H9 (cell line): ENCODE measurements at regions not wholly inside any gene's neighbourhood (a gene's known extent, or its start where the extent isn't known, plus 50 kb on each side); places are given as distances from the start of the nearest gene placed in this dataset.

Source experiments
- DNase-seq: peaks from one replicate; pipeline ENCODE4 v3.0.0-alpha.2; 2017
- H2AFZ ChIP-seq: one replicate; pipeline ENCODE4 v1.6.1; 2013; ENCODE audit warnings: mild to moderate bottlenecking, low read length, control low read depth, moderate library complexity
- H2AK5ac ChIP-seq: 2 replicates; pipeline ENCODE4 v1.6.1; 2013; ENCODE audit warnings: low read length, control low read depth, mixed read lengths; ENCODE audit not compliant: insufficient read length
- H2BK120ac ChIP-seq: one replicate; pipeline ENCODE4 v1.6.1; 2013; ENCODE audit warnings: low read depth, mild to moderate bottlenecking, low read length, control low read depth, inconsistent platforms; ENCODE audit not compliant: poor library complexity, severe bottlenecking
- H2BK12ac ChIP-seq: 2 replicates; pipeline ENCODE4 v1.6.1; 2013; ENCODE audit warnings: low read length, control low read depth, mixed read lengths, low read depth; ENCODE audit not compliant: insufficient read length
- H2BK15ac ChIP-seq: 2 replicates; pipeline ENCODE4 v1.6.1; 2013; ENCODE audit warnings: low read depth, low read length, control low read depth
- H2BK20ac ChIP-seq: one replicate; pipeline ENCODE4 v1.6.1; 2013; ENCODE audit warnings: low read depth, mild to moderate bottlenecking, low read length, control low read depth, inconsistent platforms; ENCODE audit not compliant: poor library complexity, severe bottlenecking
- H2BK5ac ChIP-seq: 2 replicates; pipeline ENCODE4 v1.6.1; 2013; ENCODE audit warnings: low read length, control low read depth, mixed read lengths; ENCODE audit not compliant: insufficient read length
- H3K14ac ChIP-seq: 2 replicates; pipeline ENCODE4 v1.6.1; 2013; ENCODE audit warnings: low read length, control low read depth; ENCODE audit not compliant: insufficient read depth
- H3K18ac ChIP-seq: 2 replicates; pipeline ENCODE4 v1.6.1; 2013; ENCODE audit warnings: low read depth, mild to moderate bottlenecking, mixed read lengths, low read length, control low read depth; ENCODE audit not compliant: insufficient read length
- H3K23ac ChIP-seq: 2 replicates; pipeline ENCODE4 v1.6.1; 2013; ENCODE audit warnings: low read length, control low read depth, mixed read lengths, low read depth; ENCODE audit not compliant: insufficient read length
- H3K23me2 ChIP-seq: 2 replicates; pipeline ENCODE4 v1.6.1; 2013; ENCODE audit warnings: low read depth, mild to moderate bottlenecking, mixed read lengths, low read length, control low read depth; ENCODE audit not compliant: insufficient read length, poor library complexity, severe bottlenecking
- H3K27ac ChIP-seq: 2 replicates; pipeline ENCODE4 v1.5.1; 2013; ENCODE audit warnings: low read length, control low read depth, mixed read lengths, low read depth; ENCODE audit not compliant: insufficient read length
- H3K27me3 ChIP-seq: 2 replicates; pipeline ENCODE4 v1.6.1; 2013; ENCODE audit warnings: low read length, control low read depth, inconsistent platforms; ENCODE audit not compliant: insufficient read depth
- H3K4ac ChIP-seq: 2 replicates; pipeline ENCODE4 v1.6.1; 2013; ENCODE audit warnings: low read depth, mild to moderate bottlenecking, control low read depth, inconsistent platforms, low read length, moderate library complexity
- H3K4me1 ChIP-seq: 2 replicates; pipeline ENCODE4 v1.6.1; 2013; ENCODE audit warnings: low read length, control low read depth, inconsistent platforms; ENCODE audit not compliant: insufficient read depth
- H3K4me2 ChIP-seq: 2 replicates; pipeline ENCODE4 v1.6.1; 2013; ENCODE audit warnings: low read length, control low read depth, mixed read lengths; ENCODE audit not compliant: insufficient read length, insufficient read depth
- H3K56ac ChIP-seq: 2 replicates; pipeline ENCODE4 v1.6.1; 2013; ENCODE audit warnings: low read depth, mild to moderate bottlenecking, mixed read lengths, low read length, control low read depth; ENCODE audit not compliant: insufficient read length
- H3K79me1 ChIP-seq: 2 replicates; pipeline ENCODE4 v1.6.1; 2013; ENCODE audit warnings: low read depth, mild to moderate bottlenecking, moderate library complexity, low read length, control low read depth, inconsistent platforms; ENCODE audit not compliant: insufficient read depth, poor library complexity, severe bottlenecking
- H3K79me2 ChIP-seq: 2 replicates; pipeline ENCODE4 v1.6.1; 2013; ENCODE audit warnings: low read length, control low read depth, inconsistent platforms; ENCODE audit not compliant: insufficient read depth
- H3K9ac ChIP-seq: 2 replicates; pipeline ENCODE4 v1.6.1; 2013; ENCODE audit warnings: low read length, control low read depth, mixed read lengths; ENCODE audit not compliant: insufficient read length; ENCODE audit errors: extremely low read depth
- H3K9me3 ChIP-seq: one replicate; pipeline ENCODE4 v1.6.1; 2013; ENCODE audit warnings: low read depth, low read length, inconsistent platforms; ENCODE audit not compliant: control insufficient read depth
- H3T11ph ChIP-seq: one replicate; pipeline ENCODE4 v1.6.1; 2013; ENCODE audit warnings: mild to moderate bottlenecking, low read length, control low read depth, inconsistent platforms
- H4K20me1 ChIP-seq: one replicate; pipeline ENCODE4 v1.6.1; 2013; ENCODE audit not compliant: control insufficient read depth, insufficient read length, insufficient read depth
- H4K5ac ChIP-seq: 2 replicates; pipeline ENCODE4 v1.6.1; 2013; ENCODE audit warnings: low read depth, mild to moderate bottlenecking, mixed read lengths, low read length, control low read depth; ENCODE audit not compliant: insufficient read length
- H4K8ac ChIP-seq: replicated peaks from 2 replicates; pipeline ENCODE4 v1.6.1; 2013; ENCODE audit warnings: low read length, control low read depth, mixed read lengths, low read depth; ENCODE audit not compliant: insufficient read length
- H4K91ac ChIP-seq: 2 replicates; pipeline ENCODE4 v1.6.1; 2013; ENCODE audit warnings: low read depth, mild to moderate bottlenecking, moderate library complexity, mixed read lengths, low read length, control low read depth; ENCODE audit not compliant: insufficient read length
- H3K27ac Mint-ChIP-seq, 3 experiments: 2 replicates in 2 of 3; 3 replicates in 1 of 3; pipeline ENCODE4 v1.8.0; 2020 to 2021; ENCODE audit warnings: mixed read lengths in 3 of 3, mild to moderate bottlenecking in 1 of 3, moderate library complexity in 1 of 3
- H3K27me3 Mint-ChIP-seq: 2 replicates; pipeline ENCODE4 v1.8.0; 2021; ENCODE audit warnings: low read depth, mild to moderate bottlenecking, moderate library complexity, mixed read lengths
- H3K36me3 Mint-ChIP-seq, 3 experiments: 2 replicates in 2 of 3; 3 replicates in 1 of 3; pipeline ENCODE4 v1.8.0; 2020 to 2021; ENCODE audit warnings: low read depth in 3 of 3, mixed read lengths in 3 of 3; ENCODE audit not compliant: insufficient read depth in 1 of 3
- H3K4me1 Mint-ChIP-seq, 2 experiments: 2 replicates each; pipeline ENCODE4 v1.8.0; 2020; ENCODE audit warnings: mixed read lengths in 2 of 2
- H3K4me3 Mint-ChIP-seq, 2 experiments: 2 replicates in 1 of 2; 3 replicates in 1 of 2; pipeline ENCODE4 v1.8.0; 2020 to 2021; ENCODE audit warnings: mild to moderate bottlenecking in 2 of 2, mixed read lengths in 2 of 2, moderate library complexity in 1 of 2
- H3K9me3 Mint-ChIP-seq, 2 experiments: 2 replicates in 1 of 2; 3 replicates in 1 of 2; pipeline ENCODE4 v1.8.0; 2020; ENCODE audit warnings: mild to moderate bottlenecking in 2 of 2, mixed read lengths in 2 of 2, moderate library complexity in 1 of 2
- WGBS: extraction: QIAGEN DNeasy Blood & Tissue Kit; methylation state at CpG from one replicate; pipeline ENCODE4 v1.1.7; 2013; ENCODE audit warnings: missing lambda C conversion rate, low lambda C conversion rate, mixed read lengths; ENCODE audit not compliant: insufficient read length; ENCODE audit errors: extremely low coverage; 5-methylcytosine and 5-hydroxymethylcytosine counted together
- TF ChIP-seq, protein P1 (sequence below): fragments of 200-600 bp; sonication (generic); conservative IDR thresholded peaks from 3 replicates; pipeline ENCODE4 v1.8.0; 2021; ENCODE audit warnings: antibody characterized with exemption, mild to moderate bottlenecking

- H3K4me1 ChIP-seq, result no peaks in the 10 kb centered on the region; the same call in 1 of the 2 replicates
- no peak for DNase-seq
- no peak overlapping the region for H3K27ac Mint-ChIP-seq
- H3K4ac ChIP-seq, result no peak overlapping the region
- no peak overlapping the region for H2BK5ac ChIP-seq
- H3K56ac ChIP-seq, result no peak overlapping the region
- H4K5ac ChIP-seq, result no peak overlapping the region
- no peak overlapping the region for H2BK15ac ChIP-seq
- H2AK5ac ChIP-seq, result no peak overlapping the region
- no peak overlapping the region for H3K18ac ChIP-seq
- H3K4me1 Mint-ChIP-seq, result peaks cover 7 to 12% of the 10 kb centered on the region in 2 experiments
- H2AFZ ChIP-seq, result no peak overlapping the region
- H3K79me2 ChIP-seq, result no peaks in the 10 kb centered on the region
- H3K27ac ChIP-seq, result no peak overlapping the region
- no peaks in the 10 kb centered on the region for H3K23me2 ChIP-seq
- no peaks in the 10 kb centered on the region for H3K9me3 Mint-ChIP-seq
- H3K23ac ChIP-seq, result no peak overlapping the region
- no peaks in the 10 kb centered on the region for H3K36me3 Mint-ChIP-seq
- no peaks in the 10 kb centered on the region for H4K20me1 ChIP-seq
- no peak overlapping the region for H3K4me2 ChIP-seq
- H3K9ac ChIP-seq, result no peak overlapping the region
- H4K91ac ChIP-seq, result no peak overlapping the region
- TF ChIP-seq, protein P1, sequence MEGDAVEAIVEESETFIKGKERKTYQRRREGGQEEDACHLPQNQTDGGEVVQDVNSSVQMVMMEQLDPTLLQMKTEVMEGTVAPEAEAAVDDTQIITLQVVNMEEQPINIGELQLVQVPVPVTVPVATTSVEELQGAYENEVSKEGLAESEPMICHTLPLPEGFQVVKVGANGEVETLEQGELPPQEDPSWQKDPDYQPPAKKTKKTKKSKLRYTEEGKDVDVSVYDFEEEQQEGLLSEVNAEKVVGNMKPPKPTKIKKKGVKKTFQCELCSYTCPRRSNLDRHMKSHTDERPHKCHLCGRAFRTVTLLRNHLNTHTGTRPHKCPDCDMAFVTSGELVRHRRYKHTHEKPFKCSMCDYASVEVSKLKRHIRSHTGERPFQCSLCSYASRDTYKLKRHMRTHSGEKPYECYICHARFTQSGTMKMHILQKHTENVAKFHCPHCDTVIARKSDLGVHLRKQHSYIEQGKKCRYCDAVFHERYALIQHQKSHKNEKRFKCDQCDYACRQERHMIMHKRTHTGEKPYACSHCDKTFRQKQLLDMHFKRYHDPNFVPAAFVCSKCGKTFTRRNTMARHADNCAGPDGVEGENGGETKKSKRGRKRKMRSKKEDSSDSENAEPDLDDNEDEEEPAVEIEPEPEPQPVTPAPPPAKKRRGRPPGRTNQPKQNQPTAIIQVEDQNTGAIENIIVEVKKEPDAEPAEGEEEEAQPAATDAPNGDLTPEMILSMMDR, result no peak
- no peaks in the 10 kb centered on the region for H3K27me3 Mint-ChIP-seq
- no peaks in the 10 kb centered on the region for H3K9me3 ChIP-seq
- no CpG with 5 or more reads among the region's 2 CpGs for WGBS
- no peak overlapping the region for H4K8ac ChIP-seq
- H3K4me3 Mint-ChIP-seq, result no peak overlapping the region
- H3K14ac ChIP-seq, result no peak overlapping the region
- no peak overlapping the region for H3T11ph ChIP-seq
- no peaks in the 10 kb centered on the region for H3K27me3 ChIP-seq
- H2BK20ac ChIP-seq, result no peak overlapping the region
- H2BK120ac ChIP-seq, result no peak overlapping the region
- H3K79me1 ChIP-seq, result no peaks in the 10 kb centered on the region
- no peak overlapping the region for H2BK12ac ChIP-seq
These were observed 336.7 kb upstream of the CELF4 start for GRCh38 chr18:37902344-37902743.
